Panc1 (cell line): ENCODE measurements at regions not wholly inside any gene's neighbourhood (a gene's known extent, or its start where the extent isn't known, plus 50 kb on each side); places are given as distances from the start of the nearest gene placed in this dataset.

Experiments
- CTCF ChIP-seq: fragments of 450-650 bp; IDR thresholded peaks from 2 replicates; pipeline ENCODE4 v1.5.1; 2017; ENCODE audit warnings: mild to moderate bottlenecking
- REST ChIP-seq, 2 experiments: IDR thresholded peaks; 2 replicates each; pipeline ENCODE4 v1.6.1; 2011 to 2012; ENCODE audit warnings: low read depth in 2 of 2, control low read depth in 1 of 2, low read length in 1 of 2, mild to moderate bottlenecking in 1 of 2, moderate library complexity in 1 of 2; ENCODE audit not compliant: insufficient read depth in 1 of 2
- SIN3A ChIP-seq: IDR thresholded peaks from 2 replicates; pipeline ENCODE4 v1.6.1; 2012; ENCODE audit warnings: low read depth, mild to moderate bottlenecking, low read length, moderate library complexity, borderline replicate concordance; ENCODE audit not compliant: insufficient read depth

GRCh38 chr7:110507369-110507768 is 583.6 kb upstream of the LRRN3 start:
- TF ChIP-seq CTCF (no peak), SIN3A (no peak), REST (IDR thresholded peaks at IDR 0.05; ENCODE audit: insufficient read depth in 1 of 2, low read depth in 2 of 2, low read length in 1 of 2) (no peak)
